ENCODE measurements at regions not wholly inside any gene's neighbourhood (a gene's known extent, or its start where the extent isn't known, plus 50 kb on each side); places are given as distances from the start of the nearest gene placed in this dataset.

DNA sequence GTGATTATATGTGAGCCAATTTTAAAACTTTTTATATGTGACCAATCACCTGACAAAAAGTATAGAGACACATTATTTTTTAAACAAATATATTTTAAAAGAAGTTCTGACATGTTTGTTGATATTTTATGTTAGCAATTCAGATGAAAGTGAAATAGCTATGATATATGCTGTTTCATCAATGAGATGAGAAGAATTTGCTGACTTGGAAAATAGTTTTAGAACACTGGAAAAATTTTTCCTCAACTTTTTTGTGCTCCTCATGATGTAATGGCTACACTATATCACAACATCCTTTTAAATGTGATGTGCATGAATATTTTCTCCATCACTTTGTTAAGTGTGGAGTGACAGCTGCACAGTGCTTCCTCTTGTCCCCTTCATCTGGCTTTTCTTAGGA lies 434.0 kb downstream of the PLCL1 start:
- H3K4me3 ChIP-seq (ENCODE audit: low read depth, low read length) = no peak overlapping the region
- CTCF ChIA-PET = interaction anchor here (0.8 kb wide), 1 partner anchor 93 kb away, joined by 3 read pairs; no protein-coding TSS in a partner anchor
- POLR2A ChIA-PET = no interaction called here
- TF ChIP-seq, protein P1, sequence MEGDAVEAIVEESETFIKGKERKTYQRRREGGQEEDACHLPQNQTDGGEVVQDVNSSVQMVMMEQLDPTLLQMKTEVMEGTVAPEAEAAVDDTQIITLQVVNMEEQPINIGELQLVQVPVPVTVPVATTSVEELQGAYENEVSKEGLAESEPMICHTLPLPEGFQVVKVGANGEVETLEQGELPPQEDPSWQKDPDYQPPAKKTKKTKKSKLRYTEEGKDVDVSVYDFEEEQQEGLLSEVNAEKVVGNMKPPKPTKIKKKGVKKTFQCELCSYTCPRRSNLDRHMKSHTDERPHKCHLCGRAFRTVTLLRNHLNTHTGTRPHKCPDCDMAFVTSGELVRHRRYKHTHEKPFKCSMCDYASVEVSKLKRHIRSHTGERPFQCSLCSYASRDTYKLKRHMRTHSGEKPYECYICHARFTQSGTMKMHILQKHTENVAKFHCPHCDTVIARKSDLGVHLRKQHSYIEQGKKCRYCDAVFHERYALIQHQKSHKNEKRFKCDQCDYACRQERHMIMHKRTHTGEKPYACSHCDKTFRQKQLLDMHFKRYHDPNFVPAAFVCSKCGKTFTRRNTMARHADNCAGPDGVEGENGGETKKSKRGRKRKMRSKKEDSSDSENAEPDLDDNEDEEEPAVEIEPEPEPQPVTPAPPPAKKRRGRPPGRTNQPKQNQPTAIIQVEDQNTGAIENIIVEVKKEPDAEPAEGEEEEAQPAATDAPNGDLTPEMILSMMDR (IDR thresholded peaks at IDR 0.05; ENCODE audit: insufficient read depth, low read depth, low read length) = no peak
- no peaks in the 10 kb centered on the region for H3K27me3 ChIP-seq (ENCODE audit: control insufficient read depth, insufficient read depth, low read length)
- H3K36me3 ChIP-seq (ENCODE audit: control insufficient read depth, insufficient read depth, low read length) = no peaks in the 10 kb centered on the region
- no peak for DNase-seq (ENCODE audit: low read depth)

GRCh38 chr2:198236338-198236737 lies 431.9 kb downstream of the PLCL1 start:
- DNase-seq (ENCODE audit: low read depth) = no peak
- H3K27me3 ChIP-seq (ENCODE audit: control insufficient read depth, insufficient read depth, low read length) = no peaks in the 10 kb centered on the region
- ChIA-PET POLR2A (no interaction called here), CTCF (no interaction called here)
- H3K4me3 ChIP-seq (ENCODE audit: low read depth, low read length) = no peak overlapping the region
- H3K36me3 ChIP-seq (ENCODE audit: control insufficient read depth, insufficient read depth, low read length) = no peaks in the 10 kb centered on the region
- TF ChIP-seq, protein P1 (IDR thresholded peaks at IDR 0.05; ENCODE audit: insufficient read depth, low read depth, low read length) = no peak

- no peak overlapping the region for H3K4me3 ChIP-seq (ENCODE audit: low read depth, low read length)
- H3K36me3 ChIP-seq (ENCODE audit: control insufficient read depth, insufficient read depth, low read length) = no peaks in the 10 kb centered on the region
- ChIA-PET POLR2A (no interaction called here), CTCF (no interaction called here)
- no peaks in the 10 kb centered on the region for H3K27me3 ChIP-seq (ENCODE audit: control insufficient read depth, insufficient read depth, low read length)
- TF ChIP-seq, protein P1 (IDR thresholded peaks at IDR 0.05; ENCODE audit: insufficient read depth, low read depth, low read length) = no peak
- DNase-seq (ENCODE audit: low read depth) = no peak
Observed at GRCh38 chr2:198232281-198232680, 427.9 kb downstream of the PLCL1 start.

GRCh38 chr2:198231562-198231961 lies 427.2 kb downstream of the PLCL1 start:
- POLR2A ChIA-PET = no interaction called here
- Histone ChIP-seq H3K36me3 (ENCODE audit: control insufficient read depth, insufficient read depth, low read length) (no peaks in the 10 kb centered on the region), H3K27me3 (ENCODE audit: control insufficient read depth, insufficient read depth, low read length) (no peaks in the 10 kb centered on the region), H3K4me3 (ENCODE audit: low read depth, low read length) (no peak overlapping the region)
- DNase-seq (ENCODE audit: low read depth) = no peak
- CTCF ChIA-PET = no interaction called here
- TF ChIP-seq, protein P1 (IDR thresholded peaks at IDR 0.05; ENCODE audit: insufficient read depth, low read depth, low read length) = no peak

DNA sequence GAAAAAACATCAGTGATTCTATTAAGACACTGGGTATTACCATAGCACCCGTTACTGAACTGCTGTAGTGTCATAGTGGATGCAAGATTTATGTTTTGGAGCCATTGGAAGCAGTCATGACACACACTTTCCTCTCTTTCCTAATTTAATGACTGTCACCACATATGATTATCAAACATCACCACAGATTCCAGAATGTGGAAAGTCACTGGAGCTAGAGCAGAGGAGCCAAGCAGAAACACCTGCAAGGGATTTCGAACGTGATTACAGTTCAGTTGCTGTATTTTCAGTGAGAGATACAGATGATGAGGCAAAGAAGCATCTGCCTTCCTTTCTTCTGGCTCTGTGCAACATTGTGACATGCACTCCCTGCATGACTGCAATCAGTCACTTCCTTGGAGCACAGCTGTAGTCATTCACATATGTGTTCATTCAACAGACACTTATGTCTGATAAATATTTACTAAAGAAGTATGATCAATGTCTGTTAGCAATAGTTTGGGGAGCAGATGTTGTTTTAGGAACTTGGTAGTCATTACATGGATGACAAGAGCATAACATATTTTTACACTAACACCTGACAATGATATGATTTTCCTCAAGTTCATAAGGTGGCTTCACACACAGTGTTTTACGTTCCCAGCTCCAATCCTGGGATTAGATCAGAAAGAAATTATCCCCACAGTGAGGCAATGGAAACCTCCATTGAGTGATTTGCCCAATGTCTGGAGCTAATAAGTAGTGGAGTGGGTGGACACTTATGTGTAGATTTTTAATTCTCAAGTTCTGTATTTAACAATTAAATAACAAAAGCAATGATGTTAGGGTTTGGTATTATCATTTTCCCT lies 416.6 kb downstream of the PLCL1 start:
- TF ChIP-seq, protein P1 (IDR thresholded peaks at IDR 0.05; ENCODE audit: insufficient read depth, low read depth, low read length) = no peak
- no peaks in the 10 kb centered on the region for H3K27me3 ChIP-seq (ENCODE audit: control insufficient read depth, insufficient read depth, low read length)
- H3K4me3 ChIP-seq (ENCODE audit: low read depth, low read length) = no peak overlapping the region
- H3K36me3 ChIP-seq (ENCODE audit: control insufficient read depth, insufficient read depth, low read length) = no peaks in the 10 kb centered on the region
- DNase-seq (ENCODE audit: low read depth) = no peak
- ChIA-PET CTCF (interaction anchor here (0.6 kb wide), 1 partner anchor 11 kb away, joined by 3 read pairs; no protein-coding TSS in a partner anchor), POLR2A (no interaction called here)
